ENCODE measurements at regions not wholly inside any gene's neighbourhood (a gene's known extent, or its start where the extent isn't known, plus 50 kb on each side); places are given as distances from the start of the nearest gene placed in this dataset.

GRCh38 chr3:127038923-127039581 is 56.1 kb downstream of the PLXNA1 start:
- DNase-seq, result no peak
- Histone ChIP-seq H3K4me3 (ENCODE audit: low read length) (no peak overlapping the region), H3K36me3 (ENCODE audit: control insufficient read depth, insufficient read depth, low read length) (peaks cover 8% of the 10 kb centered on the region), H3K27ac (ENCODE audit: low read length) (no peak overlapping the region), H3K27me3 (ENCODE audit: control insufficient read depth, insufficient read depth, low read length) (peaks cover 8% of the 10 kb centered on the region), H3K9me3 (replicated peaks; ENCODE audit: control insufficient read depth, low read depth, low read length) (no peaks in the 10 kb centered on the region), H3K4me1 (ENCODE audit: control insufficient read depth, insufficient read depth, low read length) (peaks cover 48% of the 10 kb centered on the region)
- WGBS (ENCODE audit: insufficient coverage), result 77% methylated on average over 12 of the region's 12 CpGs

DNA sequence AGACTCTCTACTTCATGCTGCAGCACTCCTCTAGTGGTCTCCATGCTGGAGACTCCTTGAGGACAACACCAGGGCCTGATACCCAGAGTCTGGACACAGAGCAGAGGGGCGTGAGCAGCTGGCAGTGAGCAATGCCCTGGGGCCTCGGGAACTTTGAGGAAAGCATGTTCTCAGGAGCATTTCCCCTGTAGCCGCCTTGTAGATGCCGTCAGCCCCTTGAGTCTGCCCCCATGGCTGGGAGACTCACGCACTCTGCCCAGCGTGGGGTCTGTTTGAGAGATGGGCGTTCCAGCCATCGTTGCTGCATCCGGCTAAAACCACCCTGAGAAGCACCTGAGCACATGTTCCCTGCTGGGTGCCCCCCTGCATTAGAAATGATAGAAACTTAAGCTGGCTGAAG is 56.8 kb downstream of the PLXNA1 start:
- H3K4me3 ChIP-seq (ENCODE audit: low read length), result no peak overlapping the region
- no peak for DNase-seq
- H3K27me3 ChIP-seq (ENCODE audit: control insufficient read depth, insufficient read depth, low read length), result peaks cover 8% of the 10 kb centered on the region
- peaks cover 3% of the 10 kb centered on the region for H3K36me3 ChIP-seq (ENCODE audit: control insufficient read depth, insufficient read depth, low read length)
- H3K4me1 ChIP-seq (ENCODE audit: control insufficient read depth, insufficient read depth, low read length), result peaks cover 42% of the 10 kb centered on the region
- H3K9me3 ChIP-seq (replicated peaks; ENCODE audit: control insufficient read depth, low read depth, low read length), result no peaks in the 10 kb centered on the region
- WGBS (ENCODE audit: insufficient coverage), result 91% methylated on average over 8 of the region's 9 CpGs
- no peak overlapping the region for H3K27ac ChIP-seq (ENCODE audit: low read length)

GRCh38 chr3:127040216-127040615 is 57.3 kb downstream of the PLXNA1 start:
- no peak for DNase-seq
- H3K4me3 ChIP-seq (ENCODE audit: low read length), result no peak overlapping the region
- peaks cover 8% of the 10 kb centered on the region for H3K27me3 ChIP-seq (ENCODE audit: control insufficient read depth, insufficient read depth, low read length)
- 81% methylated on average over 2 of the region's 4 CpGs for WGBS (ENCODE audit: insufficient coverage)
- no peak overlapping the region for H3K27ac ChIP-seq (ENCODE audit: low read length)
- H3K9me3 ChIP-seq (replicated peaks; ENCODE audit: control insufficient read depth, low read depth, low read length), result no peaks in the 10 kb centered on the region
- peaks cover 3% of the 10 kb centered on the region for H3K36me3 ChIP-seq (ENCODE audit: control insufficient read depth, insufficient read depth, low read length)
- peaks cover 44% of the 10 kb centered on the region for H3K4me1 ChIP-seq (ENCODE audit: control insufficient read depth, insufficient read depth, low read length)

DNA sequence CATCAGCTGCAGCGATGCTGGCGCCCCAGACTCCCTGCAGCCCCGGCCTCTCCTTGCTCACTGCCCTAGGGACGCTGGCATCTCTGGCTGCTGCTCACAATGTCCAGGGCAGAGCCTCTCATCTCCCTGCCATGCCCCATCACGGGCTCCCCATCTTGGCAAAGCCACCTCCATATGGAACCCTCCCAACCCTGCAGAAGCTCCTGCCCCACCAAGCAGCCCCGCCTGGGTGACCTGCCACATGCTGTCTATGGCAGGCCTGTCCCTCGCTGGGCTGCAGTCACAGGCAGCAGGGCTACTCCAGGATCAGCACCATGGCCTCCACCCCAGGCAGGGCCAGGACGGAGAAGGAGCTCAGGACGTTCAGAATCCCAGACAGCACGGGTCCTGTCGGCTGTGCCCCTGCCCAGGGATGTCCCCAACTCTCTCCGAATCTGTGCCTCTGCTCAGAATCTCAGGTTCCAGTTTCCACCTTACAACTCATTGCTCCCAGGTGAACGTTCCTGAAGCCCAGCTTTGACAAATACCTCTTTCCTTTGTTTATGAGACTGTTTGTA is 58.4 kb downstream of the PLXNA1 start:
- no peak overlapping the region for H3K27ac ChIP-seq (ENCODE audit: low read length)
- H3K9me3 ChIP-seq (replicated peaks; ENCODE audit: control insufficient read depth, low read depth, low read length), result no peaks in the 10 kb centered on the region

DNA sequence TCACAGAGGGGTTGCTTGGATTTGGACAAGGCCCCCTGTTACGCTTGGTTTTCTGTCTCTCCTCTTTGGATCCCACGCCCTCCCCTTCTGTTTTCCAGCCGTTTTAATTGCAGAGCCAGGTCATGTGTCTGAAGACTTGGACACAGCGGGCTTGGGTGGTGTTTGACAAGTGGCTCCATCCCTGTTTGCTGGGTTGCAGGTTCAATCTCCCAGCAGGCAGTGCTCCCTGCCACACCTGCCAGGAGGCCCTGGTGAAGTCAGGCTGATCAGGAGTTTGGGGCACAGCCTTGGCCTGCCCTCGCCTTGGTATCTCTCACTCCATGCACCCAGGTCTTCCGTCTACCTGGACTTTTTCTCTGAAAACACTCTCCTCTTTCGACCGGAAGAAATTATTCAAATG is 59.0 kb downstream of the PLXNA1 start:
- no peaks in the 10 kb centered on the region for H3K9me3 ChIP-seq (replicated peaks; ENCODE audit: control insufficient read depth, low read depth, low read length)
- H3K4me3 ChIP-seq (ENCODE audit: low read length), result no peak overlapping the region
- H3K4me1 ChIP-seq (ENCODE audit: control insufficient read depth, insufficient read depth, low read length), result peaks cover 40% of the 10 kb centered on the region
- peaks cover 8% of the 10 kb centered on the region for H3K27me3 ChIP-seq (ENCODE audit: control insufficient read depth, insufficient read depth, low read length)
- no peaks in the 10 kb centered on the region for H3K36me3 ChIP-seq (ENCODE audit: control insufficient read depth, insufficient read depth, low read length)
- no peak for DNase-seq
- H3K27ac ChIP-seq (ENCODE audit: low read length), result no peak overlapping the region
- 66% methylated on average over 2 of the region's 8 CpGs for WGBS (ENCODE audit: insufficient coverage)

More for the DNA sequence above, 58.4 kb downstream of the PLXNA1 start:
- 85% methylated on average over 10 of the region's 13 CpGs for WGBS (ENCODE audit: insufficient coverage)
- Histone ChIP-seq H3K4me1 (ENCODE audit: control insufficient read depth, insufficient read depth, low read length) (peaks cover 45% of the 10 kb centered on the region), H3K4me3 (ENCODE audit: low read length) (no peak overlapping the region), H3K36me3 (ENCODE audit: control insufficient read depth, insufficient read depth, low read length) (no peaks in the 10 kb centered on the region), H3K27me3 (ENCODE audit: control insufficient read depth, insufficient read depth, low read length) (peaks cover 8% of the 10 kb centered on the region)
- DNase-seq, result no peak

DNA sequence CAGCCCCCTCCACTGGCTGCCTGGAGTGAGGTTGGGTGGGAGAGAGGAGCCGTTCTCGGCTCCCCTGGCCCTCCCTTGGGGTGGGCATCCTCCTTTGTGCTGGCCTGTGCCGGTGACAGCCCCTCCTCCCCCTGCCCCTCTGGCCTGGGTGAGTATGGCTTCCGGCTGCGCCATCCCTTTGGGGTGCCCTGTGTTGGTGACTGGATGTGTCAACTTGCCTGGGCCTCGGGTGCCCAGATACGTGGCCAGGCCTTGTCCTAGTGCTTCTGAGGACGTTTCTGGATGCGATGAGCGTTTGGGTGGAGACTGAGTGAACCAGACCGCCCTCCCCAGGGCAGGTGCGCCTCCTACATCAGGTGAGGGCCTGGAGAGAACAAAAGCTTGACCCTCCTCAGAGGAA is 59.7 kb downstream of the PLXNA1 start:
- 92% methylated on average over 7 of the region's 12 CpGs for WGBS (ENCODE audit: insufficient coverage)
- H3K36me3 ChIP-seq (ENCODE audit: control insufficient read depth, insufficient read depth, low read length), result no peaks in the 10 kb centered on the region
- H3K27me3 ChIP-seq (ENCODE audit: control insufficient read depth, insufficient read depth, low read length), result peaks cover 8% of the 10 kb centered on the region
- peaks cover 33% of the 10 kb centered on the region for H3K4me1 ChIP-seq (ENCODE audit: control insufficient read depth, insufficient read depth, low read length)
- no peak overlapping the region for H3K4me3 ChIP-seq (ENCODE audit: low read length)
- H3K27ac ChIP-seq (ENCODE audit: low read length), result no peak overlapping the region
- H3K9me3 ChIP-seq (replicated peaks; ENCODE audit: control insufficient read depth, low read depth, low read length), result no peaks in the 10 kb centered on the region
- DNase-seq, result no peak

- Histone ChIP-seq H3K4me1 (ENCODE audit: control insufficient read depth, insufficient read depth, low read length) (peaks cover 28% of the 10 kb centered on the region), H3K27me3 (ENCODE audit: control insufficient read depth, insufficient read depth, low read length) (peaks cover 8% of the 10 kb centered on the region), H3K36me3 (ENCODE audit: control insufficient read depth, insufficient read depth, low read length) (no peaks in the 10 kb centered on the region), H3K9me3 (replicated peaks; ENCODE audit: control insufficient read depth, low read depth, low read length) (no peaks in the 10 kb centered on the region), H3K4me3 (ENCODE audit: low read length) (no peak overlapping the region), H3K27ac (ENCODE audit: low read length) (no peak overlapping the region)
- 48% methylated on average over 16 of the region's 17 CpGs for WGBS (ENCODE audit: insufficient coverage)
- DNase-seq, result peak; percentile 75
Measured at GRCh38 chr3:127043041-127043641, 60.2 kb downstream of the PLXNA1 start.

DNA sequence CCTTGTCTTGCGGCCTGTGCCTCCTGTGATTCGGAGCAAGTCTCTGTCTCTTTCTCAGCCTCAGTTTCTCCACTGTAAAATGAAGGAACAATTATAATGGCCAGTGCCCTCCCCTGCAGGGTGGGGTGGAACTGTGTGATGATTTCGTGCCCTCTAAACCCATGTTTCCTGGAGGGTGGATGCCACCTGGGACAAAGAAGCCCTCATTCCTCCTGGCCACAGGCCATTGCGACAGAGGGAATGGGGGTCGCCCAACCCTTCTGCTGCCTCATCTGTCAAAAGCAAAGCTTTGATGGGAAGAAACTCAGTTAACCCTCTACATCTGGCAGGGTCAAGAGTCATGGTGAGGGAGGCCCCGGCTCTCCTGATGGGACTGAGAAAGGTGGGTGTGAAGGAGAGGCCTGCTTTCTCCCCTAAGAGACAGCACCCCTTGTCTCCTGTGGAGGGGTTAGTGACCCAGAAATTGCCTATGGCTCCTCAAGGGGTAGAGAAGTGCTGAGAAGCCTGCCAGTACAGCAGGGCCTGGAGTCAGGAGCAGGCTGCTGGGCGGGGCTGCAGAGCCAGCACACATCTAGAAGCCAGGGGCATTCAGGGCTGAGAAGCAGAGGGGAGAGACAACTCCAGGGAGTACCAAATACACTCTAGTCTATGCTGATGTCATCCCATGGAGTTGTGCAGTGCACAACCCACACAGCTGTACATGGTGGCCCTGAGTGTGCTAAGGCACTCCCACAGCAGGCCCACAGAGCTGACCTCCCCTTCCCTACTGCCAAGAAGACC is 61.0 kb downstream of the PLXNA1 start:
- WGBS (ENCODE audit: insufficient coverage), result 83% methylated on average over 1 of the region's 7 CpGs
- H3K27me3 ChIP-seq (ENCODE audit: control insufficient read depth, insufficient read depth, low read length), result peaks cover 4% of the 10 kb centered on the region
- H3K4me3 ChIP-seq (ENCODE audit: low read length), result no peak overlapping the region
- no peaks in the 10 kb centered on the region for H3K36me3 ChIP-seq (ENCODE audit: control insufficient read depth, insufficient read depth, low read length)
- no peak for DNase-seq
- peak overlapping the region; percentile 13 for H3K27ac ChIP-seq (ENCODE audit: low read length)
- no peaks in the 10 kb centered on the region for H3K9me3 ChIP-seq (replicated peaks; ENCODE audit: control insufficient read depth, low read depth, low read length)
- H3K4me1 ChIP-seq (ENCODE audit: control insufficient read depth, insufficient read depth, low read length), result peaks cover 20% of the 10 kb centered on the region

- Histone ChIP-seq H3K4me1 (ENCODE audit: control insufficient read depth, insufficient read depth, low read length) (peaks cover 20% of the 10 kb centered on the region), H3K27me3 (ENCODE audit: control insufficient read depth, insufficient read depth, low read length) (peaks cover 1% of the 10 kb centered on the region), H3K27ac (ENCODE audit: low read length) (no peak overlapping the region), H3K36me3 (ENCODE audit: control insufficient read depth, insufficient read depth, low read length) (no peaks in the 10 kb centered on the region), H3K4me3 (ENCODE audit: low read length) (no peak overlapping the region), H3K9me3 (replicated peaks; ENCODE audit: control insufficient read depth, low read depth, low read length) (no peaks in the 10 kb centered on the region)
- no peak for DNase-seq
- 11% methylated on average over 2 of the region's 4 CpGs for WGBS (ENCODE audit: insufficient coverage)
Measured at GRCh38 chr3:127044996-127045395, 62.1 kb downstream of the PLXNA1 start.

- WGBS (ENCODE audit: insufficient coverage), result 79% methylated on average over 1 of the region's 5 CpGs
- no peaks in the 10 kb centered on the region for H3K36me3 ChIP-seq (ENCODE audit: control insufficient read depth, insufficient read depth, low read length)
- DNase-seq, result no peak
- peaks cover 20% of the 10 kb centered on the region for H3K4me1 ChIP-seq (ENCODE audit: control insufficient read depth, insufficient read depth, low read length)
- H3K27me3 ChIP-seq (ENCODE audit: control insufficient read depth, insufficient read depth, low read length), result no peaks in the 10 kb centered on the region
- H3K9me3 ChIP-seq (replicated peaks; ENCODE audit: control insufficient read depth, low read depth, low read length), result no peaks in the 10 kb centered on the region
- no peak overlapping the region for H3K4me3 ChIP-seq (ENCODE audit: low read length)
- H3K27ac ChIP-seq (ENCODE audit: low read length), result no peak overlapping the region
Measured at GRCh38 chr3:127045435-127046045, 62.6 kb downstream of the PLXNA1 start.

All from muscle of leg (tissue), 3 donors.